ENCODE measurements at regions not wholly inside any gene's neighbourhood (a gene's known extent, or its start where the extent isn't known, plus 50 kb on each side); places are given as distances from the start of the nearest gene placed in this dataset.

- H3K4me3 ChIP-seq (ENCODE audit: low read depth, low read length): no peak overlapping the region
- DNase-seq (ENCODE audit: low read depth): no peak
- TF ChIP-seq CTCF (conservative IDR thresholded peaks at IDR 0.05; ENCODE audit: low read depth, low read length): no peak
Observed at GRCh38 chr5:17912794-17913193, 278.5 kb downstream of the TAF11L14 start.

GRCh38 chr5:17916446-17916845, 282.2 kb downstream of the TAF11L14 start:
- TF ChIP-seq CTCF (conservative IDR thresholded peaks at IDR 0.05; ENCODE audit: low read depth, low read length): no peak

GRCh38 chr5:17917465-17917864, 283.2 kb downstream of the TAF11L14 start:
- TF ChIP-seq CTCF (conservative IDR thresholded peaks at IDR 0.05; ENCODE audit: low read depth, low read length): no peak
- DNase-seq (ENCODE audit: low read depth): no peak
- no peak overlapping the region for H3K4me3 ChIP-seq (ENCODE audit: low read depth, low read length)

More at GRCh38 chr5:17916446-17916845, 282.2 kb downstream of the TAF11L14 start:
- no peak for DNase-seq (ENCODE audit: low read depth)
- H3K4me3 ChIP-seq (ENCODE audit: low read depth, low read length): no peak overlapping the region

DNA sequence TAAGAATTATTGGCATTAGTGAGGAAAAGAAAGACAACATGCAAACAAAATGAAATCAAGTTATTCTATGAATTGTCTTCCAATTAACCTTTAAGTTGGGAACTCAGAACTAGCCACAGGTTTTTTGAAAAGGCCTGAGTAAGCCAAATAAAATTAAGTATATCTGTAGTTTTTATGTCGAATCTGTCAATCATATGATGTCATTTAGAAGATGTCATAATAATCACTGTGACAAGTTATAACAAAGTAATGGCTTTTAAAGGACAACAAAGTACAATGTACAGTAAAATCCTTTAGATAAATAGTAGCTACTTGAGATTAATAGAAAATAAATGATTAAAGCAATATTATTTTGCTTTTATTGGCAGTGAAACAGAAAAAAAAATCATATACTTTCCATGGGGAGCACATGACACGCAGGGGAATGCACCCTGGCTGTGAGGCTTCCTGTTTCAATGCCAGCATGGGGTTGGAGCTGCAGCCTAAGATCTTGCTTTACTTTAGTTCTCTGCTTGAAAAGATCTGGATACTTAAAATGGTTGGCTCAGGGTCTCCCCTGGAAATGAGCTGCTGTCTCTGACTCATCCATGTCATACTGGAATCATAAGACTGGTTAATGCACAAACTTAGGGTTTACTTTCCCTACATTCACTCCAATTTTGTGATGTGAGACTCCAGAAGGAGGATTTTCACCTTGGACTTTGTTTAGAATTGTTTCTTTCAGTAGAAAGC, 284.3 kb downstream of the TAF11L14 start:
- no peak for TF ChIP-seq CTCF (conservative IDR thresholded peaks at IDR 0.05; ENCODE audit: low read depth, low read length)
- no peak for DNase-seq (ENCODE audit: low read depth)
- H3K4me3 ChIP-seq (ENCODE audit: low read depth, low read length): no peak overlapping the region

DNA sequence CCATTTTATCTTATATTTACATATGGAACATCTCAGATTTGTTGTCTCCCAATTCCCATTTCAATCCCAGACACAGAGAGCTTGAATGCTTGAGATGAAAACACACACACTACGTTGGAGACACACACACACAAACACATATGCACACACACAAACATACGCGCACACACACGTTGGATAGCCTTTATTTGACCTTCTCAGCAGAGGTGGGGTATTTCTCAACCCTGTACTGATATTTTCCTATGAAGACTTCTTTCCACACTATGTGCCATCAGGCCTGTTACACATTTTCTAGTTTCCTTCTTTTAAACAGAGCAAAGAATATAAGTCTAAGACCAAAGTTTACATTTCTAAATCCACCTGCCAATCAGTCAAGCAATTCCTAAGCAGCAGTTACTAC, 291.0 kb downstream of the TAF11L14 start:
- H3K4me3 ChIP-seq (ENCODE audit: low read depth, low read length): no peak overlapping the region
- DNase-seq (ENCODE audit: low read depth): no peak
- TF ChIP-seq CTCF (conservative IDR thresholded peaks at IDR 0.05; ENCODE audit: low read depth, low read length): no peak

GRCh38 chr5:17928581-17928981, 294.3 kb downstream of the TAF11L14 start:
- no peak for DNase-seq (ENCODE audit: low read depth)
- no peak overlapping the region for H3K4me3 ChIP-seq (ENCODE audit: low read depth, low read length)
- no peak for TF ChIP-seq CTCF (conservative IDR thresholded peaks at IDR 0.05; ENCODE audit: low read depth, low read length)

DNA sequence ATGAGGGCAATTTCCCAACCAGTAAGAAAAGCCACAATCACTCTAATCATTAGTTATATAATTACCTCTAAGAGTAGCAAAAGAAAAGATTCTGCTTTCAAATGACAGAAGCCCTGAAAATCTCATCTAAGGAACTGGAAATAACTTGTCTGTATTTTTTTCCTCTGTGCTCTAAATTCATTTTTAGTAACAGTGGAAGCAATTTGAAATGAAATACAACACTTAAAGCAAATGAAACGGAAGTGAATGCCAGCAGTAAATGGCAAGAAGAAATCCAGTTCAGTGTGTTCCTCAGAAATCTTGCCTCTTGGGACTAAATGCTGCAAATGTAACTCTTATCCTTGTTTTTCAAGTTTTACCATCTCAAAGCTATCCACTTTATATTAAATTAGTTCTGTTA, 294.9 kb downstream of the TAF11L14 start:
- H3K4me3 ChIP-seq (ENCODE audit: low read depth, low read length): no peak overlapping the region
- no peak for TF ChIP-seq CTCF (conservative IDR thresholded peaks at IDR 0.05; ENCODE audit: low read depth, low read length)
- no peak for DNase-seq (ENCODE audit: low read depth)

All from epithelial cell of proximal tubule (primary cell).